PC-3 (cell line): ENCODE measurements at regions not wholly inside any gene's neighbourhood (a gene's known extent, or its start where the extent isn't known, plus 50 kb on each side); places are given as distances from the start of the nearest gene placed in this dataset.
"Not testable (repeated sequence)": the region's sequence is repeated elsewhere in the genome, so short reads cannot be mapped to it uniquely, and the experiment has no call there.

ENCODE experiments used
- ATAC-seq: fragments of 200-7000 bp; cut with Tn5 transposase; 2 replicates; pipeline ENCODE4 v1.9.1; 2020; ENCODE audit warnings: mild to moderate bottlenecking, moderate library complexity
- BruUV-seq: library from RNA; stranded (reverse); fragments of 400-500 nt; replicated peaks from 2 replicates; lab custom pipeline; 2021; lab: Mats Ljungman, UMichigan
- CTCF ChIA-PET: fragments of 300-600 bp; sonication (Branson Sonifier 250); formaldehyde crosslinking; loops from one replicate; lab custom pipeline; 2022; ENCODE audit warnings: antibody characterized with exemption; lab: Charles Lee
- POLR2A ChIA-PET: fragments of 300-600 bp; sonication (Branson Sonifier 250); formaldehyde crosslinking; loops from one replicate; lab custom pipeline; 2022; ENCODE audit warnings: antibody characterized with exemption; ENCODE audit not compliant: unreplicated experiment; lab: Charles Lee
- DNase-seq: peaks from one replicate; pipeline ENCODE4 v3.0.0-alpha.2; 2015
- H2AFZ ChIP-seq: fragments of 300-600 bp; sonication (generic); 2 replicates; pipeline ENCODE4 v1.6.0; 2016; ENCODE audit warnings: antibody characterized with exemption, low read length
- H3F3A ChIP-seq: fragments of 300-600 bp; sonication (generic); one replicate; pipeline ENCODE4 v1.6.0; 2017; ENCODE audit warnings: antibody characterized with exemption, low read length, control low read depth, mild to moderate bottlenecking; ENCODE audit not compliant: unreplicated experiment
- H3K27ac ChIP-seq: fragments of 300-600 bp; sonication (generic); 2 replicates; pipeline ENCODE4 v1.5.1; 2016; ENCODE audit warnings: mild to moderate bottlenecking, low read length
- H3K27me3 ChIP-seq: fragments of 300-600 bp; sonication (generic); 2 replicates; pipeline ENCODE4 v1.6.1; 2016; ENCODE audit warnings: low read length, mixed read lengths
- H3K36me3 ChIP-seq: fragments of 300-600 bp; sonication (generic); 2 replicates; pipeline ENCODE4 v1.6.1; 2016; ENCODE audit warnings: low read depth, mixed run types, low read length, mixed read lengths
- H3K4me1 ChIP-seq: fragments of 300-600 bp; sonication (generic); 2 replicates; pipeline ENCODE4 v1.5.1; 2016; ENCODE audit warnings: low read length; ENCODE audit not compliant: insufficient read depth
- H3K4me2 ChIP-seq: fragments of 300-600 bp; sonication (generic); 2 replicates; pipeline ENCODE4 v1.6.0; 2016; ENCODE audit warnings: low read length
- H3K4me3 ChIP-seq: fragments of 300-600 bp; sonication (generic); 2 replicates; pipeline ENCODE4 v1.5.1; 2016; ENCODE audit warnings: mild to moderate bottlenecking, low read length, mixed read lengths
- H3K79me2 ChIP-seq: fragments of 300-600 bp; sonication (generic); 2 replicates; pipeline ENCODE4 v1.6.1; 2017; ENCODE audit warnings: low read length, mixed read lengths
- H3K9ac ChIP-seq: fragments of 300-600 bp; sonication (generic); 2 replicates; pipeline ENCODE4 v1.6.0; 2016; ENCODE audit warnings: mild to moderate bottlenecking, low read length
- H3K9me2 ChIP-seq: fragments of 300-600 bp; sonication (generic); replicated peaks from 2 replicates; pipeline ENCODE4 v1.6.1; 2016; ENCODE audit warnings: mixed run types, low read length, mixed read lengths
- H3K9me3 ChIP-seq: fragments of 300-600 bp; sonication (generic); 2 replicates; pipeline ENCODE4 v1.6.1; 2016; ENCODE audit warnings: low read length, mixed read lengths
- H4K20me1 ChIP-seq: fragments of 300-600 bp; sonication (generic); 2 replicates; pipeline ENCODE4 v1.6.1; 2016; ENCODE audit warnings: low read length, mixed read lengths
- EZH2 ChIP-seq: fragments of 300-600 bp; sonication (generic); IDR thresholded peaks from one replicate; pipeline ENCODE4 v1.6.1; 2017; ENCODE audit warnings: antibody characterized with exemption, mild to moderate bottlenecking, low read length; ENCODE audit not compliant: unreplicated experiment
- EZH2phosphoT487 ChIP-seq: fragments of 300-600 bp; sonication (generic); IDR thresholded peaks from 2 replicates; pipeline ENCODE4 v1.6.1; 2018; ENCODE audit warnings: mild to moderate bottlenecking, antibody characterized with exemption, low read length, borderline replicate concordance
- intact Hi-C: fragments of 100-400 bp; cut with micrococcal nuclease; formaldehyde crosslinking; loops from 2 replicates; pipeline ENCODE4 v1.9.0; 2023
- TF ChIP-seq, protein P1 (sequence below): fragments of 300-600 bp; sonication (generic); conservative IDR thresholded peaks from 2 replicates; pipeline ENCODE4 v1.5.1; 2017; ENCODE audit warnings: antibody characterized with exemption, low read depth, mild to moderate bottlenecking, low read length

DNA sequence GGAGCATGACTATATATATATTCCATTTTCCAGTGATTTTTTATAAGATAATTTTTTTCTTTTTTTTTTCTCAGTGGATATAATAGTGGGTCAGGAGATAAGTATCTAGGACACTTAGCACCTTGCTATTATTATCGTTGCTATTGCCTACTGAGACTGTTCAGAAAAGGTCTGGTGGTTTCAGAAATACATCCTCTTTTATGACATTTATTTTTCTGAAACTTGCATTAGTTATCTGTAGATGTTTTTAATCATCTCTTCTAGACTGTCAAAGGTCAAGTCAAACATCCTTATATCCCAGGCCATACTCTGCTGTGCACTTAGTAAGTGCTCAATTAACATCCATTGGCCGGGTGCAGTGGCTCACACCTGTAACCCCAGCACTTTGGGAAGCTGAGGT is 72.9 kb upstream of the MED14 start:
- Histone ChIP-seq H3K27ac (no peak overlapping the region), H3F3A (no peaks in the 10 kb centered on the region), H3K36me3 (no peaks in the 10 kb centered on the region), H3K4me2 (no peak overlapping the region), H3K9me3 (no peaks in the 10 kb centered on the region), H4K20me1 (no peaks in the 10 kb centered on the region), H3K79me2 (no peaks in the 10 kb centered on the region), H3K9ac (no peak overlapping the region), H3K4me1 (no peaks in the 10 kb centered on the region), H3K4me3 (no peak overlapping the region), H2AFZ (no peak overlapping the region), H3K9me2 (no peaks in the 10 kb centered on the region), H3K27me3 (no peaks in the 10 kb centered on the region)
- POLR2A ChIA-PET: no interaction called here
- TF ChIP-seq EZH2phosphoT487 (no peak), EZH2 (no peak)
- TF ChIP-seq, protein P1, sequence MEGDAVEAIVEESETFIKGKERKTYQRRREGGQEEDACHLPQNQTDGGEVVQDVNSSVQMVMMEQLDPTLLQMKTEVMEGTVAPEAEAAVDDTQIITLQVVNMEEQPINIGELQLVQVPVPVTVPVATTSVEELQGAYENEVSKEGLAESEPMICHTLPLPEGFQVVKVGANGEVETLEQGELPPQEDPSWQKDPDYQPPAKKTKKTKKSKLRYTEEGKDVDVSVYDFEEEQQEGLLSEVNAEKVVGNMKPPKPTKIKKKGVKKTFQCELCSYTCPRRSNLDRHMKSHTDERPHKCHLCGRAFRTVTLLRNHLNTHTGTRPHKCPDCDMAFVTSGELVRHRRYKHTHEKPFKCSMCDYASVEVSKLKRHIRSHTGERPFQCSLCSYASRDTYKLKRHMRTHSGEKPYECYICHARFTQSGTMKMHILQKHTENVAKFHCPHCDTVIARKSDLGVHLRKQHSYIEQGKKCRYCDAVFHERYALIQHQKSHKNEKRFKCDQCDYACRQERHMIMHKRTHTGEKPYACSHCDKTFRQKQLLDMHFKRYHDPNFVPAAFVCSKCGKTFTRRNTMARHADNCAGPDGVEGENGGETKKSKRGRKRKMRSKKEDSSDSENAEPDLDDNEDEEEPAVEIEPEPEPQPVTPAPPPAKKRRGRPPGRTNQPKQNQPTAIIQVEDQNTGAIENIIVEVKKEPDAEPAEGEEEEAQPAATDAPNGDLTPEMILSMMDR: no peak
- DNase-seq (no peak), ATAC-seq (no peak)
- BruUV-seq: no TSS peak
- intact Hi-C loops: no loop called here
- CTCF ChIA-PET: no interaction called here

DNA sequence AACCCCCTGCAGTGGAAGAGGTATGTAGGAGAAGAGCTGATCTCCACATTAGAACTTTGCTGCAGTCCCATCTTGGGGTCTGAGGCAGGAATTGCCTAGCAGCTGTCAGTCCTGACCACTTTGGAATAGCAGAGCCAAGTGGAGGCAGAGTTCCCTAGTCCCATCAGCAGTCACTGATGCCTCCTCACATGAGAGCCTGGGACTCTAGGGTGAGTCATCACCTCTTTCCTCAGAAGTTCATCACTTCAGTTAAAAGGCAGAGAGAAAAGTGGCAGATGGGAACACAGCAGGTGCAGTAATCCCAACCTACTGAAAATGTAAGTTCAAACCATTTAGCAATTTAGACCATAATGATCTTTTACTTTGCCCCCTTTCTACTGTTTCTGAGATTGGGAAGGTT is 73.9 kb upstream of the MED14 start:
- H3K27me3 ChIP-seq: no peaks in the 10 kb centered on the region
- intact Hi-C loops: no loop called here
- DNase-seq (peak; percentile 14), ATAC-seq (peak; percentile 45; the same call in 1 of the 2 replicates)
- H3K9ac ChIP-seq: no peak overlapping the region
- H3K9me3 ChIP-seq: no peaks in the 10 kb centered on the region
- H3K79me2 ChIP-seq: no peaks in the 10 kb centered on the region
- no peaks in the 10 kb centered on the region for H3K9me2 ChIP-seq
- ChIA-PET POLR2A (no interaction called here), CTCF (no interaction called here)
- H3K4me2 ChIP-seq: no peak overlapping the region
- H2AFZ ChIP-seq: no peak overlapping the region
- H3K4me1 ChIP-seq: no peaks in the 10 kb centered on the region
- H4K20me1 ChIP-seq: no peaks in the 10 kb centered on the region
- no peak overlapping the region for H3K27ac ChIP-seq
- H3K4me3 ChIP-seq: no peak overlapping the region
- no peaks in the 10 kb centered on the region for H3F3A ChIP-seq
- TF ChIP-seq EZH2: no peak
- no peak for TF ChIP-seq EZH2phosphoT487
- TF ChIP-seq, protein P1: no peak
- no TSS peak for BruUV-seq
- no peaks in the 10 kb centered on the region for H3K36me3 ChIP-seq

DNA sequence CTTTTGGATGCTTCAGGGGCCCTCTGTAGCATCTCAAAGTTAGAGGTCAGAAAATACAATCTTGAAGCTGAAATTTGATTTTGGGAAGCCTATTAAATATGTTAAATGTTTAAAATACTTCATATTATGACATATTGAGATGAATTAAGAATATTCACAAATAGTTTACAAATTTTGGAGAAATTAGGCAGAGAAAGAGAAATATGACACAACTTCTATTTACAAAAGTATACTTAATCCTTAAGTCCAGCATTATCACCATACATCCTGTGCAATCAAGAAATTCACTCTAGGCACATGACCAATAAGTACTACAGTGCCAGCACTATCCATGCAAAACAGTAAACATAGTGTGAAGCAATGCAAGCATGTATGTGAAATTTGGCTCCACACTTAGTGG is 79.7 kb upstream of the MED14 start:
- BruUV-seq, H3K9me2 ChIP-seq, H3K4me3 ChIP-seq, H3K36me3 ChIP-seq, H3K4me1 ChIP-seq, H4K20me1 ChIP-seq, H3K27ac ChIP-seq, H3K79me2 ChIP-seq, H3K4me2 ChIP-seq, intact Hi-C loops, H2AFZ ChIP-seq, DNase-seq, H3K9me3 ChIP-seq, H3F3A ChIP-seq, H3K9ac ChIP-seq, CTCF ChIA-PET, ATAC-seq, POLR2A ChIA-PET, H3K27me3 ChIP-seq: not testable (repeated sequence)
